GM18873 (cell line): ENCODE measurements at regions not wholly inside any gene's neighbourhood (a gene's known extent, or its start where the extent isn't known, plus 50 kb on each side); places are given as distances from the start of the nearest gene placed in this dataset.

ENCODE experiments used
- ATAC-seq: cut with Tn5 transposase; IDR thresholded peaks from one replicate; pipeline ENCODE4 v1.9.1; 2021; ENCODE audit warnings: mild to moderate bottlenecking, moderate library complexity, moderate number of reproducible peaks; ENCODE audit not compliant: unreplicated experiment, low FRiP score

GRCh38 chr12:77163074-77164038 lies 98.0 kb upstream of the E2F7 start:
- ATAC-seq = no peak

- no peak for ATAC-seq
Measured at GRCh38 chr12:77161944-77162343, 96.6 kb upstream of the E2F7 start.

- ATAC-seq = no peak
Measured at GRCh38 chr12:77160931-77161330, 95.6 kb upstream of the E2F7 start.

DNA sequence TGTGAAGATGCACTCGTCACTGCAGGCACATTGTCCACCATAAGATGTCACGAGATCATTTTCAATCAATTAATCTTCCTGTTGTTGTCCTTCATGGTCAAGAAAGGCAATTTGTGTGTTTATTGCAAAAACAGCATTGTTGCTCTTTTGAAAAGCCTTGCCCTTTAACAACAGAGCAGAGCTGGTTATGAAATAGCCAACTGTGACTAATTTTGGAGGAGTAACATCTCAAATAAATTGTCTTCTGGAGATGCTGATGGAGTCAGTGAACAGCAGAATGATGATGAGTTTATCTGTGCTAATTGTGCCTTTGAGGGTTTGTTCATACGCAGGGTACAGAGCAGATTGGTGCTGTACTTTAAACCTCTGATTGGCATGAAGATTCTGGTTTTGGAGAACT lies 88.3 kb upstream of the E2F7 start:
- no peak for ATAC-seq

- no peak for ATAC-seq
Measured at GRCh38 chr12:77152623-77153193, 87.3 kb upstream of the E2F7 start.

- no peak for ATAC-seq
Measured at GRCh38 chr12:77151030-77151429, 85.7 kb upstream of the E2F7 start.

GRCh38 chr12:77133566-77133965 lies 68.2 kb upstream of the E2F7 start:
- ATAC-seq = no peak

DNA sequence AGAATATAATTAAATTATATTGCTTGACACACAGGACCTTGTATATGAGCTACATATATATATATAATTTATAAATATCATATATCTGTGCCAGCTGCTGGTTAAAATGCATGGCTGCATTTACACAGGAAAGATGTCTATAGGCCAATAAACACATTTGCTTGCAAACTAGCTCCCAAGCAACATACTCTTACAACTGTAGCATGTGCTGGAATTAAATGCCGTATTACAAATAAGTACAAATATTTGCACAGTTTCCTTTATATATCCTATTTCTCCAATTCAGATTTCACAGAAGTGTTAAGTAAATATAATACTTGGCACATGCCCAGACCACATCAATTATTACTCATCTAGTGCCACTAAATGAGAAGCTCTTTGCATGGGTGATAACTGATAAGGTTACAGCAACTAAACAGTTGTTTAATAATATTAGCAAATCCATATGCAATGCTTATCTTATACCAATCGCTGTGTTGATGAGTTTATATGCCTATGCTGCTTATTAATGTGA lies 66.7 kb upstream of the E2F7 start:
- no peak for ATAC-seq

- no peak for ATAC-seq
Measured at GRCh38 chr12:77130193-77130592, 64.8 kb upstream of the E2F7 start.

- no peak for ATAC-seq
Measured at GRCh38 chr12:77124767-77125166, 59.4 kb upstream of the E2F7 start.

DNA sequence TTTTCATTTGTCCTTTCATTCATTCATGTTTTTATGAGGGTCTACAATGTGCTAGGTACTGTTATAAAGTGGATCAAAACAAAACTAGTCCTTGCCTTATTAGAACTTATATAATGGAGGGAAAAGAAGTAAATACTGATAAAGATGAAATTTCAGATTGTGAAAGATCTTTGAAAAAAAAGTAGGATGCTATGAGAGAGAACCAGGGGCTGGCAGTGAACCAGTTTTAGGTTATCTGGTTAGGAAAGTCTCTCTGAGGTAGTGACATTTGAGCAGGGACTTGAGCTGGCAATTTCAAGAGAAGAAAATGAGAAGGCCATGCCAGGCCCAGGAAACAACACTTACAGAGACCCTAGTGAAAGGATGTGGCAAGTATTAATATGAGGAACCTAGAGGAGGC lies 57.3 kb upstream of the E2F7 start:
- ATAC-seq = no peak

DNA sequence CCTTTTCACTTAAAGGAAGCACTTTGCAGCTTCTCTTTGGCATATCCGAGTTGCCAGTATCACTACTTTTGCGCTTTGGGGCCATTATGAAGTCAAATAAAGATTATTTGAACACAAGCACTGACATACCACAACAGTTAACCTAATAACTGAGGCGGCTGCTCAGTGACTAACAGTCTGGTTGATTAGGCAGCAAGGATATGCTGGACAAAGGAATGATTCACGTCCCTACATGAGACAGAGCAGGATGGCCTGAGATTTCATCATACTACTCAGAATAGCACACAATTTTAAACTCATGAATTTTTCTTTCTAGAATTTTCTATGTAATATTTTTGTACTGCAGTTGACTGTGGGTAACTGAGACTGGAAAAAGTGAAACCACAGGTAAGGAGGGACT lies 56.9 kb upstream of the E2F7 start:
- ATAC-seq = no peak

GRCh38 chr12:77120156-77121085 lies 55.1 kb upstream of the E2F7 start:
- no peak for ATAC-seq

- ATAC-seq = no peak
Measured at GRCh38 chr12:77118696-77119095, 53.3 kb upstream of the E2F7 start.

GRCh38 chr12:77116277-77116676 lies 50.9 kb upstream of the E2F7 start:
- no peak for ATAC-seq

DNA sequence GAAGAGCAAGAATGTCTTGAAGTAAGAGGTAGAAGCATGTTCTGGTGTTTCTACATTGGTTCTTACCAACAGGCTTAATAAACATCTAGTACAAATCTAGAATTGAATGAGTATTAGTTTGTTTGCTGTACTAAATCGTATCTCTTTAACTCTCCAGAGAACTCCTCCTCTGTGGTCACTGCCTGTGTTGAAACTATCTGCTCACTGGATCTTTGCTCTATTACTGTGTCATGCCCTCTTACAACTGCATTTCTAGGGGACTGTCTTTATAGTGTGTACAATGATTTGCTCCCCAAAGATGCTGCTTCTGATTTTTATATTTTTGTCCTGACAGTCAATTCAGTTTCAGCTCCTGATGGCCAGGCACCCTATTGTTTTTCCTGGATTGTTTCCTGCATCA lies 50.1 kb upstream of the E2F7 start:
- ATAC-seq = no peak
